HG02884 (cell line): ENCODE measurements at regions not wholly inside any gene's neighbourhood (a gene's known extent, or its start where the extent isn't known, plus 50 kb on each side); places are given as distances from the start of the nearest gene placed in this dataset.

Experiments used
- ATAC-seq: cut with Tn5 transposase; IDR thresholded peaks from one replicate; pipeline ENCODE4 v1.9.1; 2021; ENCODE audit warnings: mild to moderate bottlenecking, moderate library complexity; ENCODE audit not compliant: unreplicated experiment

DNA sequence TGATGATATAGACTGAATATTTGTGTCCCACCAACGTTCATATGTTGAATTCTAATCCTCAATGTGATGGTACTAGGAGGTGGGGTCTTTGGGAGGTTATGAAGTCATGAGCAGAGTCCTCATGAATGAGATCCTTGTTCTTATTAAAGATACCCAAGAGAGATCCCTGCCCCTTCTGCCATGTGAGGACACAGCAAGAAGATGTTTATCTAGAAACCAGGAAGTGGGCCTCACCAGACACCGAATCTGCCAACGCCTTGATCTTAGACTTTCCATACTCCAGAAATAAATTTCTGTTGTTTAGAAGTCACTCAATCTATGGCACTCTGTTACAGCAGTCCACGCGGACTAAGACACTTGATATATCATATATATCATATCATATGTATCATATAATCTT, 67.7 kb upstream of the GCM1 start:
- ATAC-seq = no peak

- ATAC-seq = no peak
These were observed 65.5 kb upstream of the GCM1 start for GRCh38 chr6:53214172-53214571.

- ATAC-seq = no peak
These were observed 62.2 kb upstream of the GCM1 start for GRCh38 chr6:53210811-53211210.

- ATAC-seq = no peak
These were observed 61.0 kb upstream of the GCM1 start for GRCh38 chr6:53209681-53210080.

- ATAC-seq = no peak
These were observed 57.1 kb upstream of the GCM1 start for GRCh38 chr6:53205778-53206177.

DNA sequence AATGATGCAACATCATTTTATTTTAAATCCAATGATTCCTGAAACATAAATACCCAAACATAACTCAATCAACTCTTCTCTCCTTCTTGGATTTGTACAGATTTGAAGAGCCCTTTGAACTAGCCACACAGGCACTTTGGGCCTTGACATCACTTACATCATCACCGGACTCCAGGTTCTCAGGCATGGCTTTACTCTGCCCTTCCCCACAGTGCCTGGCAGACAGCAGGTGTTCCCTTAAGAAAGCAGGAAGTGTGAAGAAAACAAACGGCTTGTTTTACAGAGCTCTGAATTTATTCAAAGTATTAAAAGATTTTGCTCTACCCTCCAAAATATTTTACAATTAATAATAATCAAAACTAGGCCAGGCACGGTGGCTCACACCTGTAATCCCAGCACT, 54.8 kb upstream of the GCM1 start:
- no peak for ATAC-seq

GRCh38 chr6:53202052-53202451, 53.4 kb upstream of the GCM1 start:
- no peak for ATAC-seq

GRCh38 chr6:53201270-53201669, 52.6 kb upstream of the GCM1 start:
- ATAC-seq = no peak

DNA sequence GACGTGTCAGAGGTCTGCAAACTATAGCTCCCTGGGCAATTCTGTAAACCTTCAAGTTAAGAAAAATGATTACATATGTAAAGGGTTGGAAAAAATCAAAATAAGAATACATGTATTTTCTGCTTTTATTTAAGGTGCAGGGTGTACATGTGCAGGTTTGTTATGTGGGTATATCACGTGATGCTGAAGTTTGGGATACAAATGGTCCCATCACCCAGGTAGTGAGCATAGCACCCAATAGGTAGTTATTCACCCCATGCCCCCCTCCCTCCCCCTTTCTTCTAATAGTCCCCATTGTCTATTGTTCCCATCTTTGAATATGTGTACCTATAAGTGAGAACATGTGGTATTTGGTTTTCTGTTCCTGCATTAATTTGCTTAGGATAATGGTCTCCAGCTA, 51.1 kb upstream of the GCM1 start:
- no peak for ATAC-seq

DNA sequence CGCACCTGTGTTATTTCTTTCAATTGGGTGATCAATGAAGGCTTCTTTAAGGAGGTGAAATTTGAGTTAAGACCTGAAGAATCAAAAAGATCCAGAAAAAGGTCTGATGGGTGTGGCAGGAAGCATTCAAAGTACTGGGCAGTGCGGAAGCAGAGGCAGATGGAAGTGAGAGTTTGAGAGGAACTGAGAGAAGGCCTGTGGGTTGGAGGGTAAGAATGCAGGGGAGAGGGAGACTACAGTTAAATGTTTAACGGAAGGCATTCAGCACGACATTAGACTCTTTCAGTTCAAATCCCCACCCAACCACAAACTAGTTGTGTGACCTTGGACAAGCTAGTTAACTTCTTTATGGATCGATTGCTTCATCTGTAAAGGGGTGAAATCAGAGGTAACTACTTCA, 50.5 kb upstream of the GCM1 start:
- peak; percentile 96 for ATAC-seq
